Gastrocnemius medialis (tissue), 4 donors: ENCODE measurements at regions not wholly inside any gene's neighbourhood (a gene's known extent, or its start where the extent isn't known, plus 50 kb on each side); places are given as distances from the start of the nearest gene placed in this dataset.

Experiments used
- CTCF ChIP-seq, 5 experiments: fragments of 450-650 bp in 3 of 5; fragments of 200-600 bp in 2 of 5; sonication (generic) in 2 of 5; IDR thresholded peaks in 4 of 5; conservative IDR thresholded peaks in 1 of 5; 1 replicate in 4 of 5; 2 replicates in 1 of 5; pipeline ENCODE4 v1.5.1; 2016 to 2019; ENCODE audit warnings: antibody characterized with exemption in 5 of 5, mild to moderate bottlenecking in 3 of 5, moderate library complexity in 3 of 5
- POLR2A ChIP-seq, 2 donors: fragments of 450-650 bp; IDR thresholded peaks; one replicate each; pipeline ENCODE4 v1.6.1; 2017; ENCODE audit warnings: antibody characterized with exemption in 2 of 2, mild to moderate bottlenecking in 2 of 2, moderate library complexity in 2 of 2

GRCh38 chr4:140213116-140213515 lies 59.1 kb upstream of the MAML3 start:
- TF ChIP-seq CTCF (IDR thresholded peaks at IDR 0.05 in 4 of 5, conservative IDR thresholded peaks at IDR 0.05 in 1 of 5) (no peak), POLR2A (IDR thresholded peaks at IDR 0.05) (no peak)
